GM23338 (cell line): ENCODE measurements at regions not wholly inside any gene's neighbourhood (a gene's known extent, or its start where the extent isn't known, plus 50 kb on each side); places are given as distances from the start of the nearest gene placed in this dataset.

ENCODE experiments used
- ATAC-seq: fragments of 200-7000 bp; cut with Tn5 transposase; 3 replicates; pipeline ENCODE4 v1.9.1; 2020
- DNase-seq: peaks from one replicate; pipeline ENCODE4 v3.0.0-alpha.2; 2015; ENCODE audit warnings: low spot score
- H2AFZ ChIP-seq: fragments of 200-600 bp; sonication (generic); 2 replicates; pipeline ENCODE4 v1.8.0; 2016; ENCODE audit warnings: antibody characterized with exemption, mild to moderate bottlenecking, moderate library complexity
- H3F3A ChIP-seq: fragments of 200-600 bp; sonication (generic); replicated peaks from 2 replicates; pipeline ENCODE4 v1.8.0; 2017; ENCODE audit warnings: antibody characterized with exemption, mixed run types, low read depth
- H3K27ac ChIP-seq: fragments of 200-600 bp; sonication (generic); 2 replicates; pipeline ENCODE4 v1.6.1; 2016; ENCODE audit warnings: low read depth
- H3K27me3 ChIP-seq: fragments of 200-600 bp; sonication (generic); 2 replicates; pipeline ENCODE4 v1.8.0; 2016; ENCODE audit warnings: mild to moderate bottlenecking, mixed run types, moderate library complexity; ENCODE audit not compliant: insufficient read depth
- H3K36me3 ChIP-seq: fragments of 200-600 bp; sonication (generic); 2 replicates; pipeline ENCODE4 v1.8.0; 2016; ENCODE audit warnings: mild to moderate bottlenecking; ENCODE audit not compliant: insufficient read depth
- H3K4me1 ChIP-seq: fragments of 200-600 bp; sonication (generic); 2 replicates; pipeline ENCODE4 v1.8.0; 2016; ENCODE audit warnings: mild to moderate bottlenecking, moderate library complexity; ENCODE audit not compliant: insufficient read depth
- H3K4me2 ChIP-seq: fragments of 200-600 bp; sonication (generic); 2 replicates; pipeline ENCODE4 v1.7.1; 2017; ENCODE audit warnings: mixed run types
- H3K4me3 ChIP-seq: fragments of 200-600 bp; sonication (generic); 2 replicates; pipeline ENCODE4 v1.6.1; 2016; ENCODE audit warnings: mixed run types
- H3K79me2 ChIP-seq: fragments of 200-600 bp; sonication (generic); replicated peaks from 2 replicates; pipeline ENCODE4 v1.8.0; 2017; ENCODE audit warnings: mild to moderate bottlenecking; ENCODE audit not compliant: insufficient read depth
- H3K9me2 ChIP-seq: fragments of 200-600 bp; sonication (generic); 2 replicates; pipeline ENCODE4 v1.8.0; 2017; ENCODE audit not compliant: insufficient read depth
- H4K20me1 ChIP-seq: fragments of 200-600 bp; sonication (generic); replicated peaks from 2 replicates; pipeline ENCODE4 v1.8.0; 2017; ENCODE audit warnings: mild to moderate bottlenecking; ENCODE audit not compliant: insufficient read depth
- H3K27ac Mint-ChIP-seq: 2 replicates; pipeline ENCODE4 v1.8.0; 2020; ENCODE audit warnings: inconsistent platforms, mild to moderate bottlenecking, moderate library complexity, mixed read lengths
- H3K27me3 Mint-ChIP-seq: 3 replicates; pipeline ENCODE4 v1.8.0; 2022; ENCODE audit warnings: low read depth, mild to moderate bottlenecking, moderate library complexity, mixed read lengths, inconsistent platforms; ENCODE audit not compliant: insufficient read depth, poor library complexity
- H3K36me3 Mint-ChIP-seq: 3 replicates; pipeline ENCODE4 v1.8.0; 2021; ENCODE audit warnings: low read depth, mild to moderate bottlenecking, inconsistent platforms, moderate library complexity, mixed read lengths
- H3K4me1 Mint-ChIP-seq: 3 replicates; pipeline ENCODE4 v1.8.0; 2020; ENCODE audit warnings: mild to moderate bottlenecking, inconsistent platforms, mixed read lengths
- H3K4me3 Mint-ChIP-seq: 3 replicates; pipeline ENCODE4 v1.8.0; 2021; ENCODE audit warnings: moderate library complexity, mild to moderate bottlenecking, inconsistent platforms, mixed read lengths
- H3K9me3 Mint-ChIP-seq: 3 replicates; pipeline ENCODE4 v1.8.0; 2020; ENCODE audit warnings: moderate library complexity, mild to moderate bottlenecking, inconsistent platforms, mixed read lengths
- ETS1 ChIP-seq: IDR thresholded peaks from 2 replicates; pipeline ENCODE4 v1.6.1; 2016; ENCODE audit warnings: antibody characterized with exemption
- NANOG ChIP-seq: IDR thresholded peaks from 2 replicates; pipeline ENCODE4 v1.6.1; 2016; ENCODE audit warnings: antibody characterized with exemption, borderline replicate concordance
- POLR2AphosphoS5 ChIP-seq: IDR thresholded peaks from 2 replicates; pipeline ENCODE4 v1.6.1; 2016; ENCODE audit warnings: antibody characterized with exemption, low read depth
- STAT1 ChIP-seq: IDR thresholded peaks from one replicate; pipeline ENCODE4 v1.6.1; 2016; ENCODE audit warnings: antibody characterized with exemption; ENCODE audit not compliant: unreplicated experiment
- ZNF462 ChIP-seq: fragments of 250-450 bp; sonication (Bioruptor Pico); IDR thresholded peaks from 2 replicates; pipeline ENCODE4 v1.5.0; 2020; ENCODE audit warnings: mild to moderate bottlenecking, moderate library complexity

GRCh38 chr12:84165998-84166571 lies 746.5 kb downstream of the SLC6A15 start (continued):
- TF ChIP-seq ZNF462 = no peak

GRCh38 chr12:84161296-84161695 lies 751.3 kb downstream of the SLC6A15 start:
- Mint-ChIP-seq H3K9me3 (no peaks in the 10 kb centered on the region), H3K27ac (no peak overlapping the region), H3K36me3 (no peaks in the 10 kb centered on the region), H3K27me3 (no peaks in the 10 kb centered on the region), H3K4me1 (no peaks in the 10 kb centered on the region), H3K4me3 (no peak overlapping the region)
- H3K79me2 ChIP-seq = no peaks in the 10 kb centered on the region
- H3K27ac ChIP-seq = no peak overlapping the region
- H3K9me2 ChIP-seq = no peaks in the 10 kb centered on the region
- no peak for ATAC-seq
- H3K27me3 ChIP-seq = no peaks in the 10 kb centered on the region
- H4K20me1 ChIP-seq = no peaks in the 10 kb centered on the region
- H3K4me1 ChIP-seq = no peaks in the 10 kb centered on the region
- H2AFZ ChIP-seq = no peak overlapping the region
- H3F3A ChIP-seq = no peaks in the 10 kb centered on the region
- H3K36me3 ChIP-seq = no peaks in the 10 kb centered on the region
- no peak for DNase-seq
- H3K4me2 ChIP-seq = no peak overlapping the region
- H3K4me3 ChIP-seq = no peak overlapping the region
- TF ChIP-seq ETS1 (no peak), STAT1 (no peak), ZNF462 (no peak), NANOG (no peak), POLR2AphosphoS5 (no peak)
